Endodermal cell (in vitro differentiated cells): ENCODE measurements at regions not wholly inside any gene's neighbourhood (a gene's known extent, or its start where the extent isn't known, plus 50 kb on each side); places are given as distances from the start of the nearest gene placed in this dataset.

Experiments used
- DNase-seq: peaks from one replicate; pipeline ENCODE4 v3.0.0-alpha.2; 2017
- H3K27ac ChIP-seq: 2 replicates; pipeline ENCODE4 v1.5.1; 2013; ENCODE audit warnings: mild to moderate bottlenecking, low read depth, low read length, moderate library complexity
- H3K27me3 ChIP-seq: 2 replicates; pipeline ENCODE4 v1.6.1; 2013; ENCODE audit warnings: mild to moderate bottlenecking, low read length, moderate library complexity; ENCODE audit not compliant: insufficient read depth, control insufficient read depth, poor library complexity, severe bottlenecking
- H3K36me3 ChIP-seq: 2 replicates; pipeline ENCODE4 v1.7.0; 2013; ENCODE audit warnings: mild to moderate bottlenecking, low read length, moderate library complexity; ENCODE audit not compliant: control insufficient read depth, insufficient read depth
- H3K4me1 ChIP-seq: one replicate; pipeline ENCODE4 v1.7.0; 2013; ENCODE audit warnings: low read length; ENCODE audit not compliant: control insufficient read depth, insufficient read depth
- H3K4me3 ChIP-seq: 2 replicates; pipeline ENCODE4 v1.5.1; 2013; ENCODE audit warnings: mild to moderate bottlenecking, low read length, moderate library complexity
- H3K9ac ChIP-seq: 2 replicates; pipeline ENCODE4 v1.6.1; 2013; ENCODE audit warnings: mild to moderate bottlenecking, low read length, moderate library complexity; ENCODE audit not compliant: poor library complexity, severe bottlenecking; ENCODE audit errors: extremely low read depth
- H3K9me3 ChIP-seq: 2 replicates; pipeline ENCODE4 v1.6.1; 2013; ENCODE audit warnings: mild to moderate bottlenecking, low read length, moderate library complexity; ENCODE audit not compliant: control insufficient read depth
- H3K27ac Mint-ChIP-seq: 2 replicates; pipeline ENCODE4 v1.8.0; 2020; ENCODE audit warnings: mixed read lengths
- H3K27me3 Mint-ChIP-seq: 2 replicates; pipeline ENCODE4 v1.8.0; 2021; ENCODE audit warnings: mild to moderate bottlenecking, mixed read lengths; ENCODE audit not compliant: insufficient read depth
- H3K36me3 Mint-ChIP-seq: 2 replicates; pipeline ENCODE4 v1.8.0; 2020; ENCODE audit warnings: low read depth, mixed read lengths
- H3K4me1 Mint-ChIP-seq: 2 replicates; pipeline ENCODE4 v1.8.0; 2020; ENCODE audit warnings: mixed read lengths
- H3K4me3 Mint-ChIP-seq: 2 replicates; pipeline ENCODE4 v1.8.0; 2020; ENCODE audit warnings: mild to moderate bottlenecking, moderate library complexity, mixed read lengths
- H3K9me3 Mint-ChIP-seq: 2 replicates; pipeline ENCODE4 v1.8.0; 2020; ENCODE audit warnings: mild to moderate bottlenecking, mixed read lengths
- WGBS, 2 experiments: methylation state at CpG; one replicate each; pipeline versions ENCODE4 v1.1.5 to v1.1.7; 2013; ENCODE audit warnings: missing lambda C conversion rate in 2 of 2, mixed read lengths in 1 of 2; ENCODE audit not compliant: insufficient coverage in 1 of 2, insufficient read length in 1 of 2; 5-methylcytosine and 5-hydroxymethylcytosine counted together
- TF ChIP-seq, protein P1 (sequence below): fragments of 200-600 bp; sonication (generic); conservative IDR thresholded peaks from 2 replicates; pipeline ENCODE4 v1.5.0; 2021; ENCODE audit warnings: antibody characterized with exemption, mild to moderate bottlenecking

DNA sequence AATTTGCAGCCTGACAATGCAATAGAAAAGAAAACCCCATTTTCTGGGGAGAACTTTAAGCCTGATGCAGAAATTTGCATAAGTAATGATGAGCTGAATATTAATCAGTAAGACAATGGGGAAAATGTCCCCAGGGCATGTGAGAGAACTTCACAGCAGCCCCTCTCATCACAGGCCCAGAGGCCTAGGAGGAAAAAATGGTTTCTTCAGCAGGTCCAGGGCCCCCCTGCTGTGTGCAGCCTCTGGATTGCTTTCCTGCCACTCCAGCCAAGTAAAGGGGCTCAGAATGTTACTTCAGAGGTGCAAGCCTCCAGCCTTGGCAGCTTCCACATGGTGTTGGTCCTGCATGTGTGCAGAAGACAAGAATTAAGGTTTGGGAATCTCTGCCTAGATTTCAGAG is 900.3 kb upstream of the ROBO1 start:
- Histone ChIP-seq H3K36me3 (no peaks in the 10 kb centered on the region), H3K9me3 (peaks cover 25% of the 10 kb centered on the region), H3K9ac (no peak overlapping the region), H3K27ac (no peak overlapping the region), H3K4me1 (no peaks in the 10 kb centered on the region), H3K27me3 (no peaks in the 10 kb centered on the region), H3K4me3 (no peak overlapping the region)
- H3K27me3 Mint-ChIP-seq: no peaks in the 10 kb centered on the region
- H3K9me3 Mint-ChIP-seq: peaks cover 31% of the 10 kb centered on the region
- H3K27ac Mint-ChIP-seq: no peak overlapping the region
- peaks cover 13% of the 10 kb centered on the region for H3K36me3 Mint-ChIP-seq
- TF ChIP-seq, protein P1, sequence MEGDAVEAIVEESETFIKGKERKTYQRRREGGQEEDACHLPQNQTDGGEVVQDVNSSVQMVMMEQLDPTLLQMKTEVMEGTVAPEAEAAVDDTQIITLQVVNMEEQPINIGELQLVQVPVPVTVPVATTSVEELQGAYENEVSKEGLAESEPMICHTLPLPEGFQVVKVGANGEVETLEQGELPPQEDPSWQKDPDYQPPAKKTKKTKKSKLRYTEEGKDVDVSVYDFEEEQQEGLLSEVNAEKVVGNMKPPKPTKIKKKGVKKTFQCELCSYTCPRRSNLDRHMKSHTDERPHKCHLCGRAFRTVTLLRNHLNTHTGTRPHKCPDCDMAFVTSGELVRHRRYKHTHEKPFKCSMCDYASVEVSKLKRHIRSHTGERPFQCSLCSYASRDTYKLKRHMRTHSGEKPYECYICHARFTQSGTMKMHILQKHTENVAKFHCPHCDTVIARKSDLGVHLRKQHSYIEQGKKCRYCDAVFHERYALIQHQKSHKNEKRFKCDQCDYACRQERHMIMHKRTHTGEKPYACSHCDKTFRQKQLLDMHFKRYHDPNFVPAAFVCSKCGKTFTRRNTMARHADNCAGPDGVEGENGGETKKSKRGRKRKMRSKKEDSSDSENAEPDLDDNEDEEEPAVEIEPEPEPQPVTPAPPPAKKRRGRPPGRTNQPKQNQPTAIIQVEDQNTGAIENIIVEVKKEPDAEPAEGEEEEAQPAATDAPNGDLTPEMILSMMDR: no peak
- no peak for DNase-seq
- no peak overlapping the region for H3K4me3 Mint-ChIP-seq
- no peaks in the 10 kb centered on the region for H3K4me1 Mint-ChIP-seq

DNA sequence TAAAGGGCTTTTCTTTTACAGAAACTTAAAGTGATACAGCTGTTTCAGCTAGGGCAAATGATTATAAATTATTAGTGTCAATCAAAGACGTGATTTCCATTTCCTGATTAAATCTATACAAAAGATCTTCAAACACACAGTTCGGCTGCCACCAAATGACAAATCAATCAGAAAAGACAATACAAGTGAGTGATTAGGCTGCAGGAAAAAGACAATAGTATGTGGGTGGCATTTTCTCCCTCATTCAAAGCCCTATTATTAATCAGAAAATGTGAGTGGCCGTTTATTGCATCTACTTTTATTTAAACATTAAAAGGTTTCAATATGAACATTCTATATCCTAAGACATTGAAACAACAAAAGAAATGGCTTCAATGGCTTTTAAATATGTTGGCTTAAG is 895.6 kb upstream of the ROBO1 start:
- Mint-ChIP-seq H3K4me1 (no peaks in the 10 kb centered on the region), H3K36me3 (peaks cover 6% of the 10 kb centered on the region), H3K27me3 (no peaks in the 10 kb centered on the region), H3K27ac (no peak overlapping the region), H3K9me3 (peaks cover 24% of the 10 kb centered on the region), H3K4me3 (no peak overlapping the region)
- H3K27me3 ChIP-seq: no peaks in the 10 kb centered on the region
- H3K27ac ChIP-seq: no peak overlapping the region
- no peak overlapping the region for H3K9ac ChIP-seq
- WGBS, 2 experiments: 71% methylated on average over 2 of the region's 3 CpGs; no CpG with 5 or more reads in 1 of the 2 experiments
- H3K4me3 ChIP-seq: no peak overlapping the region
- DNase-seq: no peak
- peaks cover 16% of the 10 kb centered on the region for H3K9me3 ChIP-seq
- TF ChIP-seq, protein P1: no peak
- H3K36me3 ChIP-seq: no peaks in the 10 kb centered on the region
- H3K4me1 ChIP-seq: no peaks in the 10 kb centered on the region

DNA sequence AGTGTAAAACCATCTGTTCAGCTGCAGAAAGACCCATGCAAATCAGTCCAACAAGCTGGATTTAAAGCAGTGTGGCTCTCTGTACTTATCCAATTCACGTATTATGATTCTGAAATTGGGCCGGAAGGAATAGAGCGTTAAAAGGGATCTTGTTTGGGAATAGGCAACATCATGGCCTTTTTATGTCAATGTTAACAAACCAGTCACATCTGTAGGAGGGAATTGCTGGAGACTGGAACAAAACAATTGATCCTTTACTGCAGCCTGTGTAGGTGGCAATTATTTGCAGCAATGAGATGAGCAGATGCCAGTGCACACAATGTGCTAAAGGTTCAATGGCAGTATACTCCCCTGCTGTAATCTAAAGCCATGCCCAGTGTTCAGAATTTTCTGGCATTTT is 887.4 kb upstream of the ROBO1 start:
- Histone ChIP-seq H3K9ac (no peak overlapping the region), H3K27me3 (no peaks in the 10 kb centered on the region), H3K27ac (no peak overlapping the region), H3K4me3 (no peak overlapping the region), H3K9me3 (peaks cover 9% of the 10 kb centered on the region), H3K36me3 (no peaks in the 10 kb centered on the region), H3K4me1 (no peaks in the 10 kb centered on the region)
- Mint-ChIP-seq H3K27me3 (no peaks in the 10 kb centered on the region), H3K27ac (no peak overlapping the region), H3K4me1 (no peaks in the 10 kb centered on the region), H3K4me3 (no peak overlapping the region), H3K36me3 (peaks cover 6% of the 10 kb centered on the region), H3K9me3 (peaks cover 29% of the 10 kb centered on the region)
- no peak for DNase-seq
- 94 to 96% methylated on average over 3 of the region's 3 CpGs for WGBS, 2 experiments
- TF ChIP-seq, protein P1: no peak
